GM19240 (cell line): ENCODE measurements at regions not wholly inside any gene's neighbourhood (a gene's known extent, or its start where the extent isn't known, plus 50 kb on each side); places are given as distances from the start of the nearest gene placed in this dataset.

Experiments used
- DNase-seq: peaks from one replicate; pipeline ENCODE4 v3.0.0; 2011; ENCODE audit warnings: low spot score; ENCODE audit not compliant: insufficient read length

DNA sequence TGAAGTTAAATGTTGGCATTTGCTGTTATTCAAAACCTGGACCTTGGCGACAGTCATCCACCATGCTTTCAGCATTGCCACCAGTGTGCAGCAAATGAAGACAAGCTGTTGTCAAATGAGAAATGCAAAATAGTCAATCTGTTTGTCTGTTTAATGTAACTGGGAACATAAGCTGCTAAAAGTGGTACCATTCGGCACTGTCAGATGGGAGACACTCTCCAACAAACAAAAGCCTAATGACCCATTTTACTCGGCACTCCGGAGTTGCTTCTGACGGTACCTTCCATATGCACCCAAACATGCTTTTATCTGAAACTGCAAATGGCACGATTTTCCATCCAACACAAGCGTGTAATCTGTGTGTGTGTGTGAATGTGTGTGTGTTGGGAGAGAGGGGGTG, 297.8 kb downstream of the MAF start:
- no peak for DNase-seq

GRCh38 chr16:79301051-79301450, 299.5 kb downstream of the MAF start:
- no peak for DNase-seq

- DNase-seq: no peak
These were observed 301.4 kb downstream of the MAF start for GRCh38 chr16:79298894-79299799.

DNA sequence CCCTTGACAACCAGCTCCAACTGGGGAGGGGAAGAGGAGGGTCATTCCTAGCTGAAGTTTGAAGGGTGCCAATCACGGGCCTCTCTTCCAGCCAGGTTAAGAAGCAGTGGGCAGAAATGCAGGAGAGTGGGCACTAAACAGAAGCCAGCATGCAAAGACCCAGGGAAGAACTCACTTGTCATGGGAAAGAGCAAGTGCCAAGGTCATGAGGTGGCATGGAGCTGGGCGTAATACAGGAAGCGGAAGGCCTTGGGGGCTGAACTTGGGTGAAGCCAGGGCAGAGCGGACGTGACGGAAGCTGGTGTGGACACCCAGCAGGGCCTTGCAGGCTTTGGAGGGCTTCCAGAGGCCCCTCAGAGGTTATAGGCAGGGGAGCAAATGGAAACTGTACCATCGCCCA, 302.1 kb downstream of the MAF start:
- DNase-seq: no peak

DNA sequence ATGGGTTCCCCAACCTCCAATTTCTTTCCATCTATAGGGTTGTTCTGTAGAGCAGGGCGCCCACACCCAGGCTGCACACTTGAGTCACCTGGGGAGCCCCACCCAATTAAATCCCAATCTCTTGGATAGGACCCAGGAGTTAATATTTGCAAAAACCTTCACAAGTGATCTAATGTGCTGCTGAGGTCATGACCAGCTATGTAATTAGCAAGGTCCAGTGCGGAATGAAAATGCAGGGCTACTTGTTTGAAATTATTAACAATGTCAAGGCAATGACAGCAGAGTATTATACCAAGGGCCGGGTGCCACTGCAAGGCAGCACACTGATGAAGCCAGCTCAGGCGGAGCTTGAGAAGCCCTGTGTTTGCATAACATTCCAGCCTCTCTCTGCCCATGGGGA, 302.7 kb downstream of the MAF start:
- no peak for DNase-seq

DNA sequence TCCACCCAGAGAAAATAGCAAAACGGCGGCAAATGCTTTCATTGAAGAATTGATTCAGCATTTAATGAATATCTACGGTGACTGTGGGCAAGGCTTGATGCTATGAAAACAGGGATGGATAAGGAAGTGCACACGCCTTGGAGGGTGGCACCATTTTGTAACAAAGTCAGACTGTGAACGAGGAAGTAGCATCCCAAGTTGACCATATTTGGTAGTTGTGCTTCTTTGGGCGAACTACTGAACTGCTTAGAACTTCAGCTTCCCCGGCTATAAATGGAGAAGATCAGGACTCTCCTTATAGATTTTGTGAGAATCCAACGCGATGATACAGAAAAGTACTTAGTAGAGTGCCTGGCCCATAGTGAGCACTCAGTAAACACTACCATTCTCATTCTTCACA, 303.2 kb downstream of the MAF start:
- DNase-seq: no peak

- DNase-seq: no peak
These were observed 304.0 kb downstream of the MAF start for GRCh38 chr16:79296491-79296890.

- DNase-seq: no peak
These were observed 304.8 kb downstream of the MAF start for GRCh38 chr16:79295746-79296145.

GRCh38 chr16:79295162-79295561, 305.4 kb downstream of the MAF start:
- DNase-seq: no peak

DNA sequence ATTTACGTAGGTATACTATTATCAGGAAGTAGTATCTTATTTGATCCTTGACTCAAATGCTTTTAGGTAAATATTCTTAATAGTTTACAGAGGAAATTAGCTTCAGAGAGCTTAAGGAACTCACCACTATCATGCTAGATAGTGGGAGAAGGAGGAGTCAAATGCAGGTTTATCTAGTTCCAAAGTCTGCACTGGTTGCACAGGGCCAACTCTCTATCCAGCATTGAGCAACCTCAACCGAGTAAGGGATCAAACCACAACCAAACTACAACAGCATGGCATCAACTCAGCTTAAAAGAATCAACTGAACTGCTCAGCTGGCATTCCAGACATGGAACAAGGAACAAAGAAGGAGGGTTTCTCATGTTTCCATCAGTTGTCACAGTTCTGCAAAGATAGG, 306.0 kb downstream of the MAF start:
- DNase-seq: no peak

DNA sequence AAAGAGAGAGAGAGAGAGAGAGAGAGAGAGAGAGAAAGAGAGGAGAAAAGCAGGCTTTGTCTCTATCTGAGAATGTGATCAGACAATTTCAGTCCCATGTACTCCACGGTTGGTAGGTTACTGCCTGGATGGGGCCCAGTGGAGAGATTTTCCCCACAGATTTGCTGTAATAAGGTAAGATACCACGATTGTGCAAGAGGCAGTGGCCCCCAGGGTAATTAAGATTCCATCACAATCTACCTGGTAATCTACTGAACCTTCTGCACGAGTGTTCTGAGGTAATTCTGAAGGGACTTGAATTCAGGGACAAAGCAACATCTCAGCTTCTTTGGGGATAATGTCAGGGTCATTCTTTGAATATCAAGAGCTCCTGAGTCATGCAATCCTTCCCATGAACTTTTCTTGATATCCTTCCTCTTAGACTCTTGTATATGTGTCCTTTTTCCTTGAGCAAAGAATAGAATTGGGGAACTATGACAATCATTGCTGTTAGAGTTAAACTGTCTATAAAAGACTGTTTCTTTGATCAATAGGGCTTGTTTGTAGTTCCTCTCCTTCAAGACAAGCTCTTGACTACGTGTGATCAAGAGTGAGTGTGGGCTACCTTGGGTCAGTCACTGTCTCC, 306.6 kb downstream of the MAF start:
- no peak for DNase-seq

DNA sequence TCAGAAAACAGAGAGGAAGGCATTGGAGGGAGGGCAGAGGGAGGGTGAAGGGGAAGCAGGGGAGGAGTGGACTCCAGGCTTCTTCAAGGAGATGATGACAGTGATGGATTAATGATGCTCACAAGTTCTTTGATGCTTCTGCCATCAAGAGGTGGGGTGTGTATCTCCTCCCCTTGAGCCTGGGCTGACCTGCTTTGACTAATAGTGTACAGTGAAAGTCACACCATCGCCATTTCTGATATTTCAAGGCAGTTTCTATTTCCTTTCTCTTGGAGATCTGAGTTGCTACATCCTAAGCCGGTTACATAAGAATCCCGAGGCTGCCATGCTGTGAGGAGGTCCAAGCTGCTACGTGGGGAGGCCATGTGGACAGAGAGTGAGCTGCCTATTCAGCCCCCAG, 312.5 kb downstream of the MAF start:
- no peak for DNase-seq

GRCh38 chr16:79287424-79287917, 313.1 kb downstream of the MAF start:
- no peak for DNase-seq

DNA sequence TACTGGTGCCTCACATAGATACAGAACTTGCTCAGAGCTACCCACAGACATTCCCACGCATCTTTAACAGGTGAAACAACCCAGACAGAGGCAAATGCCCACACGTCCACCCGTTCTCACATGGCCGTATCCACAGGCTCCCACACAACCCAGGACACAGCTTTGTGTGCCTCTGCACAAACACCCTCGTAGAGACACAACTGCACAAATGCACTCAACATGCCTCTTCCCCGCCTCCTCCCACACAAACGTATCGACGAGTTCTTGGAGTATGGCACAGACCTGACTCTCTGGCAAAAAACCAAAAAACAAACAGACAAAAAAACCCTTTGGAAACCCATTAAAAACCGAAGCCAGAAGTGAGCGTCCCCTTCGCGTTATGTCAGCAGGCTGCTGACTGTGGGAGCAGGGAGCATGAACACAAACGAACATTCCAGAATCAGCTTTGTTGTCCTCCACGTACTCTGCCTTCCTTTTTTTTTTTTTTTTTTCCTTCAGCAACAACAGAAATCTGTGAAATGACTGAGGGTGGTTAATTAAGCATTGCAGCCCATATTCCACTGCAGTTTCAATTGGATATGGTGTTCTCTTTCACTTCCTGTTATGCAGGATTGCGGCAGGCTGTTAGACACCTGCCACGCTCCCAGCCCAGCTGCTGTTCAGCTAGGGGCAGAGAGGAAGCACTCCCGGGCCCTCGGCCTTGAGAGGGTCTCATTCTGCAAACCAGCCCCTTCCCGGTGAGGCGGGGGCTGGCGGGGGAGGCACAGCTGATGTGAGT, 313.7 kb downstream of the MAF start:
- peak; percentile 19 for DNase-seq

DNA sequence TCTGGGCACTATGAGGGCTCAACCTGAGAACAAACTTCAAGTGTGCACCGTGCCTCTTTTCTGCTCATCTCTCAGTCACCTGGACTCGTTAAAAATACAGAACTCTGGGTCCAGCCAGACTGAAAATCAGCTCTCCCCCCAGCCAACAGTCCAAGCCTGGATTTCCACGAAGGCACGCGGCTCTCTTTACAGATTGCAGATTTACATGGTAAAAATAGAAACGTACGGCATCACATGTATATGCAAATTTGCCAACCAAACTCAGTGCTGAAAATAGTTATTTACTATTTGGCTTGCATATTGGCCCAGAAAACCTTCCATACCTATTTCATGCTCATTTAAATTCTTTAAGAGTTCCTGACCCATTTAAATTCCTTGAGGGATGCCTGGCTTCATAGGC, 315.8 kb downstream of the MAF start:
- DNase-seq: no peak

DNA sequence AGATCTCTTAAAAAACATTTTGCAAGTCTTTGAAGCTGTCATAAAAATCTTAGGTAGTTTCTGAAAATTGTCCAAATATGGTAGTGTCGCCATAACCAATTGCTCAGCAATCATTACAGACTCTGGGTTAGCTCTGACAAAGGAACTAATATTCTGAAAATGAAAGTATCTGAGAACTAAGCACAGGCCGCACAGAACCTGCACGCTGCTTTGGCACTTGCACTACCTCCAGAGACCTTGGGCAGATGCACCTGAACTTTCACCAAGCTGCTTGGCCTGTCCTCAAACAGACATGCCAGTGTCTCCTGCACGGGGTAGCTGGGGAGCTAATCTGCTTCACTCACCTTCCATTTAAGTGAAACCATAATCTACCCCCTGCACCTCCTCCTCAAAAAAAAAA, 317.0 kb downstream of the MAF start:
- DNase-seq: no peak

- DNase-seq: no peak
These were observed 317.7 kb downstream of the MAF start for GRCh38 chr16:79282806-79283205.

GRCh38 chr16:79278506-79278905, 322.0 kb downstream of the MAF start:
- DNase-seq: no peak

GRCh38 chr16:79276501-79276900, 324.0 kb downstream of the MAF start:
- DNase-seq: no peak

DNA sequence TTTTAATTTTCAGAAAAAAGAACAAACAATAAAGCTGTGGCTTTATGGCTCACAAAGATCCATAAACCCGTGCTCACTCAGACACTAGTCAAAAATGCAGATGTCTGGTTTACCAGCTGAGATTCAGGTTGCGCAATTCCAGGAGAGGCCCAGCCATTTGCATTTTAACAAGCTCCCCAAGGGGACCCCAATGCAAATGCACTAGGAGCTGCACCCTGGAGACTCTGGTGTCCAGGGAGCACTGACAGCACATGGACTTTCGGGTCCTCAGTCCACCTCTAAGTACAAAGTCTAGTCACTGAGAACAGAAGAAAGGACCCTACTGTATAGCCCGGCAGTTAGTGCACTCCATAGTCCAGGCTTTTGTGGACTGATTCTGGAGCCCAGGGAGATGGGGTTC, 326.3 kb downstream of the MAF start:
- no peak for DNase-seq

DNA sequence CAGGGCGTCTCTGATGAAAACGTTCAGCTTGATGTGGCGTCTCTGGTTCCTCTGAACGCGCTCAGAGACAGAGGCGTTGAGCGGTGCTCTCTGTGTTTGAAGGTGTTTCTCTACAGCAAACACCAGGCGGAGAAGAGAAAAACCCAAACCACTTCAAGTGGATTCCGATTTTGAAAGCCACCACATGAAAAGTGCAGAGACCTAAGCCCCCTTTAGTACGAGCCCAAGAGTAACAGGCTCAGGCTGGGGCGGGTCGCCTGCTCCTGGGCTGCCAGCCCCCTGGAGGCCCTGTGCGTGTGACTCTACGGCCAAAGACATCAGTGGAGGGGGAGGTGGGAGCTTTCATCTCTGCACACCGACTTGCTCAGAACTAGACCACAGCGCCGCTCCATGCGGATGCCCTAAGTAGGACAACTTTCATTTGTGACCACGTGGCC, 328.4 kb downstream of the MAF start:
- DNase-seq: no peak

DNA sequence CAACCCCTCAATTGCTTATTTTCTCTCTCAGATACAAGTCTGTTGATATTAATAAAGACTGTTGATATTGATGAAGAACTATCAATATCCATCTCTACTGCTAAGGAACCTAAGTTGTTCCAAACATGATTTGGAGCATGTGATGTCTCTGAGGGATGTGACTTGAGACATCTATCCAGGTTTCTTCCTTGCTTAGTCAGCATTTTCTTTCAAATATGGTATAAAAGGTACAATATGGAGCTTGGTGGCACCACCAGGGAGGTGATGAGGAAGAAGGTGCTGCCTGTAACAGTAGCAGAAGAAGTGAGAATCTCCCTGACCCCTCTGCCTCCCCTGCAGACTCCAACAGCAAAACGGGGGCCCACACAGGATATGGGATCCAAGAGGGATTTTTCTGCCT, 329.0 kb downstream of the MAF start:
- no peak for DNase-seq
